ENCODE measurements at regions not wholly inside any gene's neighbourhood (a gene's known extent, or its start where the extent isn't known, plus 50 kb on each side); places are given as distances from the start of the nearest gene placed in this dataset.

GRCh38 chr5:68149189-68149588, 66.4 kb upstream of the PIK3R1 start:
- TF ChIP-seq GATA2 (IDR thresholded peaks at IDR 0.05; ENCODE audit: low read depth, low read length), result no peak
- no peak for TF ChIP-seq GATA3 (IDR thresholded peaks at IDR 0.05; ENCODE audit: low read depth, low read length)
